ENCODE measurements at regions not wholly inside any gene's neighbourhood (a gene's known extent, or its start where the extent isn't known, plus 50 kb on each side); places are given as distances from the start of the nearest gene placed in this dataset.

DNA sequence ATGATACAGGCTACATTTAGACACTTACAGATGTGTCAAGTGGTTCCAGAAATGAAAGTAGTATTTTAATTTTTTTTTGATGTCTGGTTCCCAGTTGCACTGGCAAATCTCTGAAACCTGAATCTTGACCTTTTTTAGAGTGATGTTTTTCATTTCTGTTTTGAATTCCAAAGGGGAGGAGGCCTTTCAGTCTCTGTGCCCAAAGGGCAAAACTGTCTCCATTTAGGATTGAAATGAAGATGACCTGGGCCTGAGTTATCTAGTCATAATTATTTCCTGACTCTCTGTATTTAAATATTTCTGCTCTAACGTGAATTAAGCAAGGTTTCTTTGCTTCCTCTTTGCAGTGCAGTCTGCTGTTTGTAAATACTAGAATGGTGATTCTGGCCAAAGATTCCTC lies 252.9 kb upstream of the ZFP64 start:
- DNase-seq, result no peak
- Mint-ChIP-seq H3K9me3 (peaks cover 2% of the 10 kb centered on the region; the same call in 1 of the 2 replicates), H3K36me3 (ENCODE audit: low read depth) (no peaks in the 10 kb centered on the region), H3K27ac (no peak overlapping the region), H3K4me3 (no peak overlapping the region), H3K27me3 (ENCODE audit: insufficient read depth) (no peaks in the 10 kb centered on the region; the same call in 1 of the 2 replicates), H3K4me1 (ENCODE audit: low read depth) (no peaks in the 10 kb centered on the region)
- TF ChIP-seq, protein P1, sequence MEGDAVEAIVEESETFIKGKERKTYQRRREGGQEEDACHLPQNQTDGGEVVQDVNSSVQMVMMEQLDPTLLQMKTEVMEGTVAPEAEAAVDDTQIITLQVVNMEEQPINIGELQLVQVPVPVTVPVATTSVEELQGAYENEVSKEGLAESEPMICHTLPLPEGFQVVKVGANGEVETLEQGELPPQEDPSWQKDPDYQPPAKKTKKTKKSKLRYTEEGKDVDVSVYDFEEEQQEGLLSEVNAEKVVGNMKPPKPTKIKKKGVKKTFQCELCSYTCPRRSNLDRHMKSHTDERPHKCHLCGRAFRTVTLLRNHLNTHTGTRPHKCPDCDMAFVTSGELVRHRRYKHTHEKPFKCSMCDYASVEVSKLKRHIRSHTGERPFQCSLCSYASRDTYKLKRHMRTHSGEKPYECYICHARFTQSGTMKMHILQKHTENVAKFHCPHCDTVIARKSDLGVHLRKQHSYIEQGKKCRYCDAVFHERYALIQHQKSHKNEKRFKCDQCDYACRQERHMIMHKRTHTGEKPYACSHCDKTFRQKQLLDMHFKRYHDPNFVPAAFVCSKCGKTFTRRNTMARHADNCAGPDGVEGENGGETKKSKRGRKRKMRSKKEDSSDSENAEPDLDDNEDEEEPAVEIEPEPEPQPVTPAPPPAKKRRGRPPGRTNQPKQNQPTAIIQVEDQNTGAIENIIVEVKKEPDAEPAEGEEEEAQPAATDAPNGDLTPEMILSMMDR (IDR thresholded peaks at IDR 0.05), result no peak

DNA sequence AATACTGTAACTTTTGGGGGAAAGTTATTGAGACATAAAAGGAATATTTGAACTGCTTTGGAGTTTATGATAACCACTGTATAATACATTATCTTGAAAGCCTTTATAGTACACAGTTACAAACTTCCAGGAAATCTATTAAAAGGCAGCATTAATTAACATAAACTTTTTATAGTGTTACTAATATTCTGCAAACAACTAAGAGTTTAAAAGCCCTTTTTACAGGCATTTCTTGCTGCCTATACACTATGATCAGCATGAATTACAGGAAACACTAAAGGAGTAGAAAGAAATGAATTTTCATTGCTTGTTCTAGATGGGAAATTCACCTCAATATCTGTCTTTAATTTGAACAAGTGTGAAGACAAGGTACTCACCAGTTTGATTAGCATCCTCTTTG lies 252.3 kb upstream of the ZFP64 start:
- Mint-ChIP-seq H3K4me3 (no peak overlapping the region), H3K27ac (no peak overlapping the region), H3K36me3 (ENCODE audit: low read depth) (no peaks in the 10 kb centered on the region), H3K4me1 (ENCODE audit: low read depth) (no peaks in the 10 kb centered on the region), H3K9me3 (peaks cover 5% of the 10 kb centered on the region; the same call in 1 of the 2 replicates), H3K27me3 (ENCODE audit: insufficient read depth) (no peaks in the 10 kb centered on the region; the same call in 1 of the 2 replicates)
- DNase-seq, result no peak
- TF ChIP-seq, protein P1 (IDR thresholded peaks at IDR 0.05), result no peak

DNA sequence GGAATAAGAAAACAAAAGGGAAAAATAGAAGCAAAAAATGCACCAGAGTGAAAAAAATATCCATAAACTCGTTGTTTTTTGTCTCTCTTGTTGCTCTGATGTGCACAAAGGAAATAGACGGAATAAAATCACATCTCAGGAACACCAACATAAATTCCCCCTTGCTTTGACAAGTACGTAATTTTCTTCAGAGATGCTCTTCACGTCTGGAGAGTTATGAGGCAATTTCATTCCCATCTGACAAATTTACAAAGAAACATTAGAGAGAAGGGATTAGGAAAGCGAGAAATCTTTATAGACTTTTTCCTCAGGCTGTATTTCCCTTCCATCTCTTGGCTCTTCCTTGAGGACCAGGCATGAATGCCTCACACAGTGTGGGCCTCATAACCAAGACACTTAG lies 250.1 kb upstream of the ZFP64 start:
- no peak overlapping the region for H3K27ac Mint-ChIP-seq
- no peak for DNase-seq
- H3K4me1 Mint-ChIP-seq (ENCODE audit: low read depth), result no peaks in the 10 kb centered on the region
- TF ChIP-seq, protein P1 (IDR thresholded peaks at IDR 0.05), result no peak
- peaks cover 17% of the 10 kb centered on the region; the same call in 1 of the 2 replicates for H3K9me3 Mint-ChIP-seq
- H3K36me3 Mint-ChIP-seq (ENCODE audit: low read depth), result no peaks in the 10 kb centered on the region
- no peak overlapping the region for H3K4me3 Mint-ChIP-seq
- no peaks in the 10 kb centered on the region; the same call in 1 of the 2 replicates for H3K27me3 Mint-ChIP-seq (ENCODE audit: insufficient read depth)

DNA sequence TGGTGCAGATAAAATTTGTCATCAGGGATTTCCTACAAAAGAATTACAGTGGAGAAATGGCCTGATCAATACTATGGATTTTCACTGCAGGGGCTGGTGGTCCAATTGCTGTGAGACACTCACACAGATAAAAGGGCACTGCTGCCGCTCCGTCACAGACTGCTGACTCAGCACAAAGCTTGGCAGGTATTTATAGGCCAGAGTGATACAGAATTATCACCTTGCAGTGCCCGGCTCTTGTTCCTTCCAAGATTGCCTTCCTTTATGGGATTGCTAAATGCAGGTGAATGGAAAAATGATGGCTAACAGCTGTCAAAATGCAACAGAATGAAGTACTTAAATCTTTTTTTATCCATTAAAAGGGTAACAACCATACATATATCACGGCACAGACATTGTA lies 247.8 kb upstream of the ZFP64 start:
- no peak for DNase-seq
- Mint-ChIP-seq H3K9me3 (peaks cover 22% of the 10 kb centered on the region), H3K36me3 (ENCODE audit: low read depth) (no peaks in the 10 kb centered on the region), H3K4me1 (ENCODE audit: low read depth) (no peaks in the 10 kb centered on the region), H3K27ac (no peak overlapping the region), H3K4me3 (no peak overlapping the region), H3K27me3 (ENCODE audit: insufficient read depth) (no peaks in the 10 kb centered on the region; the same call in 1 of the 2 replicates)
- TF ChIP-seq, protein P1 (IDR thresholded peaks at IDR 0.05), result no peak

DNA sequence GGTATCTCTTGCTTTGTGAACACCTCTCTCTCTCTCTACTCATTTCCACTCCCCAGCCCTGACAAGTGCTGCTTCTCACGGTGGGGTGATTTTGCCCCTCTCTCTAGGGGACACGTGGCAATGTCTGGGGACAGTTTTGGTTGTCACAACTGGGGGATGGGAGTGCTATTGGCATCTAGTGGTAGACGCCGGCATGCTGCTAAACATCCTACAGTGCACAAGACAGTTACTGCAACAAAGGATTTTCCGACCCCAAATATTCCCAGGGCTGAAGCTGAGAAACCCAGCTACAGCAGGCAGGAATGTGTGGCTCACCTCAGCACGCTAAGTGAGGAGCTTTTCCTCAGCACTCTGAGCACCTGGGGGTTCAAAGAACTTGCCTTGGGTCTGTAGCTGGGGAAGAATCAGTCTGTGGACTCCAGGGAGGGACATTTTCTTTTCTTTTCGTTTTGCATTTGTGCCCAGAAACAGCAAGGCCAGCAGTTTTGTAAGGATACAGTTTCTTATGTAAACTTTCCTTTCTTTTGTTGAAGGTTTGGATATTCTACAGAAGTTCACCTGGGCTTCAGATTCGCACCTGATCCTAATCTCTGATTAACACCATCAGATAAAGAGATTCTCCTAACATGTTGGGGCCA lies 246.9 kb upstream of the ZFP64 start:
- no peaks in the 10 kb centered on the region; the same call in 1 of the 2 replicates for H3K27me3 Mint-ChIP-seq (ENCODE audit: insufficient read depth)
- H3K27ac Mint-ChIP-seq, result no peak overlapping the region
- no peak overlapping the region for H3K4me3 Mint-ChIP-seq
- DNase-seq, result no peak
- H3K9me3 Mint-ChIP-seq, result peaks cover 22% of the 10 kb centered on the region
- no peaks in the 10 kb centered on the region for H3K36me3 Mint-ChIP-seq (ENCODE audit: low read depth)
- TF ChIP-seq, protein P1 (IDR thresholded peaks at IDR 0.05), result no peak
- H3K4me1 Mint-ChIP-seq (ENCODE audit: low read depth), result no peaks in the 10 kb centered on the region; the same call in 1 of the 2 replicates
